GM19452 (cell line): ENCODE measurements at regions not wholly inside any gene's neighbourhood (a gene's known extent, or its start where the extent isn't known, plus 50 kb on each side); places are given as distances from the start of the nearest gene placed in this dataset.

Source experiments
- ATAC-seq: cut with Tn5 transposase; IDR thresholded peaks from one replicate; pipeline ENCODE4 v1.9.1; 2021; ENCODE audit not compliant: unreplicated experiment

DNA sequence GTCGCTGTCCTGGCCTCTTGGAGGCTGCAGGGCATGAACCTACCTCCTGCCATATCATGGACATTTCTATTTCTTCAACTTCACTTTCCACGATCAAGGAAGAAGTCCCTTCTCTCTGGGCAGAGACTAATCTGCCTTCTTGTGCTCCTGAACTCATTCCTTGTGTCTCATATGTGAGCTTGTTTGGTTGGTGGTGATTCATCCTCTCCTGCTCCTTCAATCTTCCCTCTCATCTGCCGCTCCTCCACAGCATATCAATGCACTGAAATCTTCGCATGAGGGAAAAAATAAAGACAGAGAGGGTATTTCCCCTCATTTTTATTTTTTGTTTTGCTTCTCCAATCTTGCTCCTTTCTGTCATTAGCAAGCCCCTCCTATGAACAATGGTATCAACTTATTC is 571.7 kb upstream of the GOT2 start:
- ATAC-seq: no peak

GRCh38 chr16:59296888-59297287 is 562.8 kb upstream of the GOT2 start:
- ATAC-seq: no peak

GRCh38 chr16:59295993-59296736 is 562.0 kb upstream of the GOT2 start:
- no peak for ATAC-seq

DNA sequence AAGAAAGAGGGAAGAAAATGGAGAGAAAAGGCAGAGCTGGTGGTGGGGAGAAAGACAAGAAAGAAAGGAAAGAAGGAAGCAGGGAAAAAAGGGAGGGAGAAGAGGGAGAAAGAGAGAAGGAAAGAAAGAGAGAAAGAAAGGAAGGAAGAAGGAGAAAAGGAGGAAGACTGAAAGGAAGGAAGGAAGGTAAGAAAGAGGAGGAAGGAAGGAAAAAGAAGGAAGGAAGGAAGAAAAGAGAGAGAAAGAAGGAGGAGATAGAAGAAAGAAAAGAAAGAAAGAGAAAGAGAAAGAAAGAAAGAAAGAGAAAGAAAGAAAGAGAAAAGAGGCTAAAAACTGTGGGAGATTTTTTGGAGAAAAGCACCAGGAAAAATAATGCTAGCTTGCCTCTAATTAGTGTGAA is 561.4 kb upstream of the GOT2 start:
- ATAC-seq: no peak

GRCh38 chr16:59290718-59291117 is 556.6 kb upstream of the GOT2 start:
- no peak for ATAC-seq

DNA sequence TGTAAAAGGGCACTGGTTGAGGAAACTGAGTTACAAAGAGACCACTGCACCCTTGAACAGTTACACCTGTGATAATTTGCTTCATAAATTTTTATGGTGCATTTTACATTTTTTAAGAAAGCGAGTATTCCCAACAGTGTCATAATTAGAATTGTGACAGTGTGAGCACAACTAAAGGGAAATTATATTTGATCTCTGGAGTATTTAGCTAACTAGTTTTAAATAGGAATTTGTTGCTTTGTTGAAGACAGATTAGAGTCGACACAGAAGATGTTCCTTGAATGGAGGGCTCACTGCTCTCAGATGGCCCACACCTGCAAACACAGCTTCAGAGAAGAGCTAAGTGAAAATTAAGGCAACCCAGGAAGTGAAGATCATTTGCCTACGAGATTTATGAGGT is 555.0 kb upstream of the GOT2 start:
- no peak for ATAC-seq

GRCh38 chr16:59274141-59274540 is 540.0 kb upstream of the GOT2 start:
- no peak for ATAC-seq

- no peak for ATAC-seq
Measured at GRCh38 chr16:59263955-59264354, 529.8 kb upstream of the GOT2 start.

GRCh38 chr16:59260892-59261291 is 526.8 kb upstream of the GOT2 start:
- ATAC-seq: no peak

DNA sequence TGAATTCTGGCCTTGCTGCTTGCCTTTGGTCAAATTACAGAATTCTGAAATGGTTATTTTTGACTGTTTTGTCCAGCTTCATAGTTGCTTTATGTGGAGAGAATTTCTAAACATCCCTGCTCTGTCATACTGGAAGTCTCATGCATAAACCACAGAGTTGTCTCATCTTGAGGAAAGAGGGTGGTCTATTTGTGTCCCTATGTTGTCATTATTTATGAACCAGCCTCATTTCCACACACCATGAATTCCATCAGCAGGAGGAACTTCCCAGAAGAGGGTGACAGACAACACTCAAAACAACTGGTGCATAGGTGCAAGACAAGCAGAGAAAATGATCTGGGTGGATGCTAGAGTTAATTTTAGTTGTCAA is 525.8 kb upstream of the GOT2 start:
- no peak for ATAC-seq

GRCh38 chr16:59259074-59259949 is 525.2 kb upstream of the GOT2 start:
- ATAC-seq: no peak

DNA sequence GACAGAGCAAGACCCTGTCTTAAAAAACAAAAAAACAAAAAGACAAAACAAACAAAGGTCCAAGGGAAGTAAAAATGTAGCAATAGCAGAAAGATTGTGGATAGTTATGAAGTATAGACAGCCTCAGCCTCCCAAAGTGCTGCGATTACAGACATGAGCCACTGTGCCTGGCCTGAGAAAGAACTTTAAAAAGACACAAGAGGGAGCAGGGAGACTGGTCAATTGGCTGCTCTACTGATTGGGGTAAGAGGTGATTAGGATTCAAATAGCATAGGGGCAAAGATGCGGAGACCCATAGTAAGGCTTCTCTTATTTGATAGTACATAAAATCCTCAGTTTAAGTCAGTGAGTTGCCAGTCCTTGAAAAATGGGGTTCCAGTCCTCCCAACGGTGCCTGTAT is 518.2 kb upstream of the GOT2 start:
- ATAC-seq: no peak

GRCh38 chr16:59249011-59249410 is 514.9 kb upstream of the GOT2 start:
- no peak for ATAC-seq

DNA sequence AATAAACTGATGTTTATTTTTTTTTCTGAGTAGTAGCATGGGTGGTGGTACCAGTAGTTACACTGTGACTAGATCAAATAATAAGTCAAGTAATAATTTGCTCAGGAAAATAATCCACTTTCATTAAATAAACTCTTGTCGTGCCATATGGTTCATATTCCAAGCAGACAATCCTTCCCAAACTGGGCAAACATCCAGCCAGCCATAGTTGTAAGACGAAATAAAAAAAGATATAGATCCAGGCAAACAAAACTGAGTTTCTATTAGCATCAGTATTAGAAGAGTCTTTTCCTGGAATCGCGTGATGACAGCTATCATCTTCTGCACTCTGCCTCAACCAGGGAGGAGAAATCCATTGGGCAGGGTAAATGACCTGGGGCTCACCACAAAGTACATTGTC is 508.4 kb upstream of the GOT2 start:
- ATAC-seq: no peak

- no peak for ATAC-seq
Measured at GRCh38 chr16:59238246-59238645, 504.1 kb upstream of the GOT2 start.

DNA sequence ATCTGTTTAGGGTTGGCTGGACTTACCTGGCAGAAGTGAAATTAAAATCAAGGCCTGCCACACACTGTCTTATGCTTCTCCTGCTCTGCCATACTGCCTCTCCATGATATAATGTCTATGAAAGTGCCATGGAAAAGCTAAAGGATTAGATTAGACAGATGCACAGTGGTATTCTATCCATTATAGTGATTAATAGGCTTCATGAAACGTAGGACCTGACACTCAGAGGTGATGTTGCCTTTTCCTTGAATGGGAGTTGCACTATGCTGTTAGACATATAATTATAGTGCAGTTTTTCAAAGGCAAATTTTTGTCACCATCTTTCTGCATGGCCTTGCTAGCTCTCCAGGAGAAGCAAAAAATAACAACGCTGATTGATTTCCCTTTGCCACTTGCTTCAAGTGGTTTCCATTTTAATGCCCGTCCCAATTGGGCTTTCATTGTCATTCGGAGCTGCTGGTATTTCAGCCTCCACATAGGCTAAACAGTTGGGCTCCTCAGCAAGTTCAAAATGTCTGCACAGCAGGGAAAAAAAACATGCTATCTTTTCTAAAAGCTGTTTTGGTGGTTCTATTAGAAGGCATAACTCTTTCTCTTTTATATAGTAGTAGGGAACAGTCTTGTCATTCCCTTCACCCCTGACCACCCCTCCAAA is 502.8 kb upstream of the GOT2 start:
- no peak for ATAC-seq

DNA sequence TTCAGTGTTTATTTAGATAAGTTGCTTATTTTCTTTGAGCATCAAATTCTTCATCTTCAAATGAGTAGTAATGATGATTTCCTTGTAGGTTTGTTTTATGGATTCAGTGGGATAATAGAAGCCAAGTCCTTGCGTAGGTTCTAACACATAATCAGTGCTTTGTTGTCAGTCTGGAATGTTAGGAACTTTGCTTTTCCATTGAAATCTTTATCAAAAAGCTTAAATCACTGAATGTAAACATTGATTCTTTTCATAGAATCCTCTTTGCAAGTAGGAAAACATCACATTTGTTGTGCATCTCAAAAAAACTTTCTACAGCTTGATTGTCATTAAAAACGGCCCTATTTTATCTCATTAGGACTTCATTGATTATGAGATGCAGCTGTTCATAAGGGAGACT is 490.3 kb upstream of the GOT2 start:
- ATAC-seq: no peak

DNA sequence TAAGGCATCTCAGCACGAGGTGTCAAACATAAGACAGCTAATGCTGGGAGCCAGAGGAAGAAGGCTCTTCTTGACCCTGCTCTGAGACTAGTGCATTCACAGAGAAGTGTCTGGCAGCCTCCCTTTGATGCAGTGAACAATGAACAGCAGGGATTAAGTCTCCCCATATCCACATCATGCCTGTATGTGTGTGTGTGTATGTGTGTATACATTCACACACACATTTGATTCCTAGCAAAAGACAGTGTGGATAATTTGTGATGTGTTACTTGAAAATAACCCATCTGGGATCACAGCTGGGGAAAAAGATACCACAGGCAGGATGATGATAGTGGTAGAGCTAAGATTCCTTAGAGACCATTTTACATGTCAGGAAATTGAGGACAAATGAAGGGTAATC is 485.9 kb upstream of the GOT2 start:
- no peak for ATAC-seq

DNA sequence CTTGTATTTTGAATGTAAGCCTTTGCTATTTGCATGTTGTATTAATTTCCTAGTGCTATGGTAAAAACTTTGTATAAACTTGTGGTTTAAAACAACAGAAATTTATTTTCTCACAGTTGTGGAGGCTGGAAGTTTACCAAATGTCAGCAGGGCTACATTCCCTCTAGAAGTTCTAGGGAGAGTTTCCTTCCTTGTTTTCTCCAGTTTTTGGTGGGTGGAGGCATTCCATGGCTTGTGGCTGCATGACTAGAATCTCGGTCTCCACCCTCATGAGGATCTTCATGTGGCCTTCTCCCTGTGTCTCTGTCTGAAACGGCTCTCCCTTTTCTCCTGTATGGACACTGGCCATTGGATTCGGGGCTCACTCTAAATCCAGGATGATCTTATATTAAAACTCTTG is 482.2 kb upstream of the GOT2 start:
- no peak for ATAC-seq

- no peak for ATAC-seq
Measured at GRCh38 chr16:59214455-59214854, 480.3 kb upstream of the GOT2 start.

- ATAC-seq: no peak
Measured at GRCh38 chr16:59213952-59214351, 479.8 kb upstream of the GOT2 start.

GRCh38 chr16:59212492-59213024 is 478.4 kb upstream of the GOT2 start:
- no peak for ATAC-seq
